DMS53 treated with DMSO at 0.1 percent for 48 hours (cell line): ENCODE measurements at regions not wholly inside any gene's neighbourhood (a gene's known extent, or its start where the extent isn't known, plus 50 kb on each side); places are given as distances from the start of the nearest gene placed in this dataset.

Experiments
- DNase-seq: peaks from one replicate; lab custom pipeline; 2025; ENCODE audit not compliant: unreplicated experiment; lab: John Stamatoyannopoulos, UW

DNA sequence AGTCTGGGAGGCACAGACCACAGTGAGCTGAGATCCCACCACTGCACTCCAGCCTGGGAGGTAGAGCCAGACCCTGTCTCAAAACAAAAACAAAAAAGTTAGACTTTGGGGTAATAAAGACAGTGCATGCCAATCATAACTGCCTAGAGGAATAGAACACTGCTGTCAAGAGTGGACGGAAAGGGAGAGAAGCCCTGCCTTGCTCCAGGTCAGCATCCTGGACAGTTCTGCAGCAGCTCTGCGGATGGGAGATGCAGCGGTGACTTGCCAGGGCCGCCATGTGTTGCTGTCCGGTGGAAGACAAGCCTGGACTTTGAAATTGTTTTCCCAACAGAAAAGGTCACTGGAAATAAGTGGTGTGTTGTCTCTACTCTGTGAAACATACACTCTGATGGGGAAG, 618.2 kb downstream of the TBC1D22A start:
- DNase-seq: no peak

GRCh38 chr22:47379037-47379436, 616.6 kb downstream of the TBC1D22A start:
- no peak for DNase-seq

GRCh38 chr22:47377926-47378560, 615.6 kb downstream of the TBC1D22A start:
- no peak for DNase-seq

- DNase-seq: no peak
These were observed 614.6 kb downstream of the TBC1D22A start for GRCh38 chr22:47376901-47377505.

DNA sequence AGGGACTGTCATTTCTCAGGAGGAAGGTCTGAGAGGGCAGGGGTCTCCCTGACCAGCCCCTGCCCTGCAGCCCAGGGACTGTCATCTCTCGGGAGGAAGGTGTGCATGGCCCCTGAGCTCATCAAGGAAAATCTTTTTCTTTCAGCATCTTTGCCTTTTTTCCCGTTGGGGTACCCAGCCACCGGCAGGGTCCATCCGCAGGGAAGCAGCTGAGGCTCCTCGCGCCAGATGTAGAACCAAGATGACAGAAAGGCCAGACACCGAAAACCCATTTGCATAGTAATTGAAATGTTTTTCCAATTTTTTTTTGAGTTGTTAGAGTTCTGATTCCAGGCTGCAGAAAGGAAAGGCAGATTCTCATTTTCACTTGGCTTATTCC, 613.9 kb downstream of the TBC1D22A start:
- no peak for DNase-seq

GRCh38 chr22:47375621-47376321, 613.3 kb downstream of the TBC1D22A start:
- DNase-seq: no peak

- no peak for DNase-seq
These were observed 612.6 kb downstream of the TBC1D22A start for GRCh38 chr22:47374901-47375575.

GRCh38 chr22:47374273-47374771, 611.9 kb downstream of the TBC1D22A start:
- DNase-seq: no peak

DNA sequence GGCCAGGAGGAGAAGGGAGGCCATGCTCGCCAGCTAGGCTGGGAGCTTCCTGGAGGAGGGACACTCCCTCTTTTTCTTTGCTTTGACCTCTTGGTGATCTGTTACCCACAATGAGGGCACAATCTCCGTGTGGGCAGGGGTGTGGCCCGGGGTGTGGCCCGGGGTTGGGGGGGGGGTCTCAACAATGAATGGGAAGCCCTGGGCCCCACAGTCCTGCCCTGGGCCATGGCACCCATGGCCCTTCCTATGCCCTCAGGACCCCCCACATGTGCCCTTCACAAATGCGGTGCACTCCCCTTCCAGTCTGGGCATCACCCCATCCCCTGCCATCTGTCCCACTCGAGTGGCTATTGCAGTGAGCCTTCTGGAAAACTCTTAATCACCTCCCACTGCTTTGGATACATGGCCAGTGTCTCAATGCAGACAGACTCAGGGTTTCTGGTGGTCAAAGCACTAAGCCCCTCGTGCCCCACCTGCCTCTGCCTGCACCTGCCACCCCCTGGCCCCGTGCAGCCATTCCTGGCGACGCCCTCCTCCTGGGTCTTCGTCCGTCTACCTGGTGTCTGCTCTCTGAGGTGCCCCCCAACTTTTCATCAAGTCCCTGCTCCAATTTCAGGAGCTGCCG, 611.3 kb downstream of the TBC1D22A start:
- no peak for DNase-seq

- no peak for DNase-seq
These were observed 610.3 kb downstream of the TBC1D22A start for GRCh38 chr22:47372596-47373385.

- no peak for DNase-seq
These were observed 609.7 kb downstream of the TBC1D22A start for GRCh38 chr22:47372111-47372581.

DNA sequence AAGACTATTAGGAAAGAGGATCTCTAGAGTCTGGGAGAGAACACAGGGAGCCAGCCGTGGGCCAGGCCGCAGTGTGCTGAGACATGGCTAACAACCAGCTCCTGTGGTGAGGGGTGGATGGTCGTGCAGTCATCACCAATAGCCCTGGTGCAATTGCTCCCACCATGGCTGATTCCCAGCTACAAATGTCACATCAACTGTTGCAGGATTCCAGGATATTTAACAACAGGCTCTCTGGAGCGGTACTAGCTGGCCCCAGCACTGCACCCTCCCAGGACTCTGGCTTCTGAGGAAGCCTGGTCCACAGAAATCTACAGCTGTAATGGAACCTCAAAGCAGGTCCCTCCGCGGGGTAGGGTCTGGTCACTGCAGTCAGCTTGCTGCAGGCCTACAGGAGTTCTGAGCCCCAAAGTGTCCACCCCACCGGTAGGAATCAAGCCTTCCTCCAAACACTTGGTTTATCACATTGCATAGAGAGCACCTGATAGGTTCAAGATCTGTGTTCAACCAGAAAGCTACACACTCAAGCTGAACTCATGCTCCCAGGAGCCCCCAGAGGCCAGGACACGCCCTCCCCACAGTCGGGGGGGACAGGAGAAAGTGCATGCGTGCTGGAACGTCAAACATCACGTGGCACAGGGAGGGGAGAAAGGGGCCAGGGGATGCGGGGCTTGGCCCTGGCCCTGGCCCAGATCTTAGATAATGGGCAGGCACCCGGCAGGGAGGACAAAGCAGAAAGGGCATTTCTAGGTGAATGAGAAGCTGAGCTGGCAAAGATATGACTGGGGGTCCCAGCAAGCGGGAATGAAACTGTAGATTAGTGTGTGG, 609.0 kb downstream of the TBC1D22A start:
- DNase-seq: no peak

GRCh38 chr22:47370448-47371262, 608.2 kb downstream of the TBC1D22A start:
- no peak for DNase-seq

- no peak for DNase-seq
These were observed 607.1 kb downstream of the TBC1D22A start for GRCh38 chr22:47369431-47370015.

GRCh38 chr22:47369020-47369419, 606.6 kb downstream of the TBC1D22A start:
- no peak for DNase-seq

GRCh38 chr22:47367993-47368945, 605.8 kb downstream of the TBC1D22A start:
- DNase-seq: no peak

DNA sequence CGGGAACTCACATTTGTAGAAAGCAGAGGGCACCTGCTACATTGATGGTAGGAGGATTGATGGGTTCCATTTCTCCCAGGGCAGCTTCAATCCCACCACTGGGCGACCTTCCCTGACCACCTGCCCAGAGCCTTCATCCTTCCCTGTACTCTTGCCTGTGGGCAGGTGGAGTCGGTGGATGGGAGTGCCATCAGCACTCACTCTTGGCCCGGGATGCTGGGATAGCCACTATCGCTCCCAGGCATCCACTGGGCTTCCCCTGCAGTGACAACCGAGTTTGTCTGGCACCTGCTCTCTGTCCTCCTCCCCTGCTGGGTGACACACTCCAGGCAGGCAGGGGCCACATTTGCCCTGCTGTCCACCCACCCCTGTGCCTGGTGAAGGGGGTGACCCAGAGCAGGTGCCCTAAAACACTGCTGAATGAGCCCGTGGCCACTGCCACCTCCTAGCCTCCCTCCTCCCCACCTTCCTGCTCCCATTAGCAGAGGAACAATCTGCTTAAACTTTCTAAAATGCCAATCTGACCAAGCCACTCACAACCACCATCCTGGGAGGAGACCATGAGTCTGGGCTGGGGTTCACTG, 604.7 kb downstream of the TBC1D22A start:
- DNase-seq: no peak
